IPS DF 6.9 (cell line): ENCODE measurements at regions not wholly inside any gene's neighbourhood (a gene's known extent, or its start where the extent isn't known, plus 50 kb on each side); places are given as distances from the start of the nearest gene placed in this dataset.

ENCODE experiments used
- DNase-seq: peaks from one replicate; pipeline ENCODE4 v3.0.0-alpha.2; 2013; ENCODE audit warnings: low read depth, low spot score
- H3K27ac ChIP-seq: one replicate; pipeline ENCODE4 v1.5.1; 2013; ENCODE audit warnings: low read length, control low read depth
- H3K27me3 ChIP-seq: 2 replicates; pipeline ENCODE4 v1.6.1; 2013; ENCODE audit warnings: mild to moderate bottlenecking, low read length; ENCODE audit not compliant: control insufficient read depth, insufficient read depth
- H3K36me3 ChIP-seq: 2 replicates; pipeline ENCODE4 v1.6.1; 2013; ENCODE audit warnings: low read length; ENCODE audit not compliant: control insufficient read depth, insufficient read depth
- H3K4me1 ChIP-seq: 2 replicates; pipeline ENCODE4 v1.6.1; 2013; ENCODE audit warnings: low read length; ENCODE audit not compliant: control insufficient read depth, insufficient read depth
- H3K4me3 ChIP-seq: 2 replicates; pipeline ENCODE4 v1.5.1; 2013; ENCODE audit warnings: mild to moderate bottlenecking, low read length
- H3K9me3 ChIP-seq: 2 replicates; pipeline ENCODE4 v1.6.1; 2013; ENCODE audit warnings: low read length, inconsistent platforms; ENCODE audit not compliant: control insufficient read depth, insufficient read depth
- WGBS: extraction: QIAGEN DNeasy Blood & Tissue Kit; methylation state at CpG from one replicate; pipeline ENCODE4 v1.1.7; 2013; ENCODE audit warnings: mixed read lengths, missing lambda C conversion rate; ENCODE audit not compliant: insufficient read length, insufficient coverage; 5-methylcytosine and 5-hydroxymethylcytosine counted together

DNA sequence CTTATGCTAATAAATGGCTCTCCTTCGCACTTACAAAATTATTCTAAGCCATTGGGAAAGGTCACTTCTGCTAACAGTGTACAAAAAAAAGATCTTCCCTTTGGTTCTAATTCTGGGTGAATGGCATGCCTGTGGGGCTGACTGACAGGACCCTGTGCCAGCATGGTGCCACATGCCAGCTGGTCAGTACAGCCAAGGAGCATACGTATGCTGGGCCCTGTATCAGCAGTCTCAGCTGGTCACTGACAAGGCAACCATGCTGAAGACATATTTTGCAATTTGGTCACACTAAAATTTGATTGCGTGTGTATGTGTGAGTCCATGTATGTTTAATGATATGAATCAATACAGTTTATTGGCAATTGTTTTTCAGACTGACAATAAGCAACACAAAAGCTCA, 246.1 kb downstream of the TBL1XR1 start:
- Histone ChIP-seq H3K27ac (no peak overlapping the region), H3K4me1 (no peaks in the 10 kb centered on the region), H3K4me3 (no peak overlapping the region), H3K36me3 (no peaks in the 10 kb centered on the region), H3K9me3 (no peaks in the 10 kb centered on the region), H3K27me3 (no peaks in the 10 kb centered on the region)
- no peak for DNase-seq
- WGBS = no CpG with 5 or more reads among the region's 3 CpGs

DNA sequence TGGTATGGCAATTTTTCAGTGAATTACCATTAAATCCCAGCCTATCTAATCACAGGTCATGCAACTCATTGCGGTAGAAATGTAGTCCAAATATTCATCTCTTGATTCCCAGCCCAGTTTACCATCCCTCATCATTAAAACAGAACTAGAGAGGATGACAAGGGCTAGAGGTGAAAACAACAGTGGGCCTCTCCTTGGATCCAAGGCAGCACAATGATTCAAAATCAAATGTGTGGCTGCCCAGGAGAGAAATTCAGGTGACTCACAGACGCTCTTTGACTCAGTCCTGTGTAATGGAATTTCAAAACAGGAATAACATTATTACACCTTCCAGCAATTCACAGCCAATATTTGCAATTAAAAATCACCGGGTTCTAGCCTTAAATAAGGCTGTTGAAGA, 246.5 kb downstream of the TBL1XR1 start:
- Histone ChIP-seq H3K9me3 (no peaks in the 10 kb centered on the region), H3K27me3 (no peaks in the 10 kb centered on the region), H3K4me3 (no peak overlapping the region), H3K4me1 (no peaks in the 10 kb centered on the region), H3K36me3 (no peaks in the 10 kb centered on the region), H3K27ac (no peak overlapping the region)
- WGBS = no CpG with 5 or more reads among the region's 3 CpGs
- no peak for DNase-seq

DNA sequence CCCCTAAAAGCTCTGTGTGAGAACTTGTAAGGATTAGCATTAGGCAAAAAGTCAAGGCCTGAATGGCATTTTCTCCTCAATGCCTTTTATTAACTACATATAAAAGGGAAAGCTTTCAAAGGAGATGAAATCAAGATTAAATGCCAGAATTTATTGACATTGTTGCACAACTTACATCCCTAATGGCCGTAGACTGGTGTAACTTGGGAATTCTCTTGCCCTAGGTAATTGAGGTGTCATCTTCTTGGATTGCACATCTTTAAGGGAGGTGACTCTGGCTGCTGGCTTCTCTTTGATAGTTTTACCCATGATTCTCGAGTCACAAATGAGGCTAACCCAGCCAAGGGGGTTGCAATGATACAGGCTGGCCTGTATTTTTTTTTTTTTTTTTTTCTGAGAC, 249.1 kb downstream of the TBL1XR1 start:
- no peaks in the 10 kb centered on the region for H3K27me3 ChIP-seq
- no CpG with 5 or more reads among the region's 2 CpGs for WGBS

DNA sequence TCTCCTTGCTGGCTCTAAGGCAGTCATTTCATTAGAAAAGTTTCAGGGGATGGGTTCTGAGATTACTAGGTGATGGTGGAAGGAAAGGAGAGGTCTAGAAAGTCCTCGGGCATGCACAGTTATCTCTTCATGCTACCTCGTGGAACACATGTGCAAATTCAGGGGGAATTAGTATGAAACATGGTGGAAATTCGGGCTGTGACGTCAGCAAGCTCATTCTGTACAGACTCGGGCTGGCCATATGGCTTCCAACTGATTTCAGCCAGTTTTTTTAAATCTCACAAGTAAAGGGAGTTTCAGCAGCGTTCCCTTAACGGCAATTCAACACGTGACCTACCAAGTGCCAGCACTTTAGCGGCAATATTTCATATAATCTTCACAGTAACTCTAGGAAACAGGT, 251.1 kb downstream of the TBL1XR1 start:
- no CpG with 5 or more reads among the region's 9 CpGs for WGBS

More for the DNA sequence above, 249.1 kb downstream of the TBL1XR1 start:
- no peaks in the 10 kb centered on the region for H3K9me3 ChIP-seq
- 0 out of 2 replicates have a peak, but pooled peaks cover 1% of the 10 kb centered on the region for H3K4me1 ChIP-seq
- H3K36me3 ChIP-seq = no peaks in the 10 kb centered on the region
- H3K27ac ChIP-seq = no peak overlapping the region
- H3K4me3 ChIP-seq = no peak overlapping the region
- no peak for DNase-seq

DNA sequence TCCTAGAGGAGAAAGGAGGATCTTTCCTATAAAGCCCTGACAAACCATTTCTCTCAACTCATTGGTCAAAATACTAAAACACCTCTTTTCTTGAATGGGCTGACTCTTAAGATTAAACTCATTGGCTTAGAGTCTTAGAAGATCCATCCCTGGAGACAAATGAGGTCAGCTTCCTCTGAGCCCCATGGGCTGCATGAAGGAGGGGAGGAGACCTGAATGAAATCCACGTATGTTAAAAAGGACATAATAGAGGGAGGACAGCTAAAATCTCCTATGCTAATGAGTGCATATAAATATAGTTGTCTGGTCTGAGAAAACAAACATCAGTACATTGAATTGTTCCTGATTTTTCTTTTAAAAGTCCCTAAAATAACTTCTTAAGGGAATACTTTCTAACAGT, 255.0 kb downstream of the TBL1XR1 start:
- Histone ChIP-seq H3K27me3 (no peaks in the 10 kb centered on the region), H3K36me3 (no peaks in the 10 kb centered on the region), H3K4me3 (no peak overlapping the region), H3K27ac (no peak overlapping the region), H3K9me3 (no peaks in the 10 kb centered on the region), H3K4me1 (0 out of 2 replicates have a peak, but pooled peaks cover 1% of the 10 kb centered on the region)
- no CpG with 5 or more reads among the region's 1 CpG for WGBS
- DNase-seq = no peak

More for the DNA sequence above, 251.1 kb downstream of the TBL1XR1 start:
- H3K27ac ChIP-seq = no peak overlapping the region
- no peaks in the 10 kb centered on the region for H3K9me3 ChIP-seq
- no peaks in the 10 kb centered on the region for H3K36me3 ChIP-seq
- no peak for DNase-seq
- H3K4me1 ChIP-seq = 0 out of 2 replicates have a peak, but pooled peaks cover 1% of the 10 kb centered on the region
- no peaks in the 10 kb centered on the region for H3K27me3 ChIP-seq
- no peak overlapping the region for H3K4me3 ChIP-seq

DNA sequence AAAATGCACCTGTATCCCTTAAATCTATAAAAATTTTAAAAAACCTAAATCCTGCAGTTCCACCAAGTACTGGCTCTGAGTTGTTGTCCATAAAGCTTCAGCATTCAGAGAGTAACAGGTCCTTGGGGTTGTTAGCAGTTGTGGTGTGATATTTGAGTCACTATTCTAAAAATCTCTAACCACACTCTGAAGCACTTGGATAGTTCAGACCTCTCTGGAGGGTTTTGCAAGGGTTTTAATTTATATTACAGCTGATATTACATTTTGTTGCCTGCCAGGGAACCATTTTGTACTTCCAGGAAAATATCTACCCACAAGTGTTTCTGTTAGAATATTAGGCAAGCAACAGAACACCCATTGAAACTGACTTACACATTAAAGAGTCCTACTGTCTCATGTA, 255.6 kb downstream of the TBL1XR1 start:
- H3K4me3 ChIP-seq = no peak overlapping the region
- H3K27me3 ChIP-seq = no peaks in the 10 kb centered on the region
- DNase-seq = no peak
- H3K36me3 ChIP-seq = no peaks in the 10 kb centered on the region
- no peaks in the 10 kb centered on the region for H3K9me3 ChIP-seq
- H3K4me1 ChIP-seq = 0 out of 2 replicates have a peak, but pooled peaks cover 1% of the 10 kb centered on the region
- H3K27ac ChIP-seq = no peak overlapping the region

DNA sequence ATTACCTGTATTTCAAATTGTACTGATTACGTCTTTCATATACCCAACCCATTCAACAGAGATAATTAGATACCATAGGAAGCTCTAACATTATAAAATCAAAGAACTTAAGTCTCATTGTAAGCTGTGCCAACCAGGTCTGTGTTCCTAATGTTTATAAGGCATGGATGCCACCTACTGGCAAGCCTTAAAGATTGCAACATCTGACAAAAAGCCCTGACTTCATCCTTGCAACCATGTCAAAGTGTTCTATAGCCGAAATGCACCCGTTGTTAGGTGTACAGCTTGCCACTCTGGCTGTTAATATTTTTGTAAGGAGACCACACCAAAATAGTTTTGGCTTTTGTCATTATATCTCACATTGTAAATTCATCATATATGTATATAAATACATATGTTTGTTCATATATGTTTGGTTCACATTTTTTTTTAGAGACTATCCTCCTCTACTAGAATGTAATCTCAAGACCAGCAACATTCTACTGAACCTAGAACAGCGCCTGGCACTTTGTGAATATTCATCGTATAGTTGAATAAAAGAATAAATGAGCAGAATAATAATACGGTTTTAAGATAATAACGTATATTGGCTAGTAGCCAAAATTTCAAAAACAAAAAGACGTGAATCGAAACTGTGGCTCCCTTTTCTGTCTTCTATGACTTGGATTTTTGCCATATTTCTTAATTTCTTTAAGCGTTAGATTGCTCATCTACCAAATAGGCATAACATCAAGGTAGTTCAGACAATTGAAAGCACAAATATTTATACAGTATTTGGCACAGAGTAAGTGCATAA, 258.1 kb downstream of the TBL1XR1 start:
- Histone ChIP-seq H3K27me3 (no peaks in the 10 kb centered on the region), H3K4me3 (no peak overlapping the region), H3K36me3 (no peaks in the 10 kb centered on the region), H3K27ac (no peak overlapping the region), H3K9me3 (no peaks in the 10 kb centered on the region), H3K4me1 (no peaks in the 10 kb centered on the region)
- DNase-seq = no peak
- 100% methylated on average over 3 of the region's 10 CpGs for WGBS

DNA sequence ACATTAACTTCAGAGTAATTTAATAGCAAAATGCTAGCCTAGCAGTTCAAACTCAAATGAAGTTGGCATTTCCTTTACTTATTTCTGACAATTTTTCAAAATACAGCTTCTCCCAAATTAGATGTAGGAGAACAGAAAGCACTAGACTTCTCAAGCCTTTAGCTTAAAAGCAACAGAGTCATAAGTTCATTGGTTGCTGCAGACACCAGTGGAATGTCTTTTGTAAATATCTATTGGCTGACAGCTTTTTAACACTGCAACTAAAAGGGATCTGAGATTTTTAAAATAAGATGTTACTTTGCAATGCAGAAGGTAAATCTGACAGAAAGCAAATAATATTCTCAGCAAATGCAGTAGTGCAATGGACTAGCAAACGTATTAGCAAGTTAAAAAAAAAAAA, 259.3 kb downstream of the TBL1XR1 start:
- no peak for DNase-seq
- Histone ChIP-seq H3K36me3 (no peaks in the 10 kb centered on the region), H3K27ac (no peak overlapping the region), H3K27me3 (no peaks in the 10 kb centered on the region), H3K4me3 (no peak overlapping the region), H3K4me1 (no peaks in the 10 kb centered on the region), H3K9me3 (no peaks in the 10 kb centered on the region)
- no CpG with 5 or more reads among the region's 1 CpG for WGBS

DNA sequence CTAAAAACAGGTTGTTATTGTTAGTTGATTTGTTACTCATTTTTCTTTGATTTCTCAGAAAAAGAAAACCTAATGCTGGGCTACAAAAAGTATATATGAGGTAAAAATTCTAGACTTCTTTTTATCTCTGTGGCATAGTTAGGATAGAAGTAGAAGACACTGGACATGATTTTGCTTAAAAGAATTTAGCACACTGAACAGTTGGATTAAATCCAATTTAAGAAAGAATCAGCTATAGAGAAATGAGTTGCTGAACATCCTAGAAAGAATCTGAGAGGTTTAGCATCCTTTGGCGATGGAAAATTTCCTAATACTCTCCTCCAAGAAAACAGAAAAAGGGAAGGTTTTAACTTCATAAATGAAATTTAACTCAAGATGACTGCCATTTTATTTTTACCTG, 259.7 kb downstream of the TBL1XR1 start:
- DNase-seq = no peak
- no peaks in the 10 kb centered on the region for H3K36me3 ChIP-seq
- no CpG with 5 or more reads among the region's 1 CpG for WGBS

DNA sequence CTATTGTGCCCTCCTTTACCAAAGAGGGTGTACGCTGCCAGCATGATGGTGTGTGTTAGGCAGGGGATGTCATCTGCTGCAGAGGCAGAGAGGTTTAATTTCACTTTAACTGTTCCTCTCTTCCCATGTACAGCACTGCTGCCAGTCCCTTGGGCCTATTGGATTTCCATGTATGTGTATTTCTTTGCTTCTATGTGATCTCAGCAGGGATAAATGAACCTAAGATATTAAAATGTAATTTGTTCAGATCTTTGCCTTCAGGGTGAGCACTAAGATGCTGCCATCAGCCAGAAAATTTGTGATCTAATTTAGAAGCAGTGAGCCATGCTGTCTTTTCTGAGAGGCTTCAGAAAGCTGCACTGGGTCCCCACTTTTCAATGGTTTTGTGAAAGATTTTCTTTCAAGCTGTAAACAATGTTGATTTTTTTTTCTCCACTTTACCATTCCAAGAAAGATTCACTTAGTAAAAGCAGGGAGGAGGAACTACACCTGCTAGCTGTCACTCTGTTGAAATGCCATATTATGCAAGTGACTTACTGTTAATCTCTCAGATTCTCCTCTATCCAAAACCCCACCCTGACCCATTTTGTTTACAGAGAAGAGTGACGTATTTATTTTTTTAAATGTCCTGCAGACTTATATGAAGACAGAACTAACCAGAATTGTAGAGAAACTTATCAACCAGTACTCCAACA, 261.9 kb downstream of the TBL1XR1 start:
- H3K4me3 ChIP-seq = no peak overlapping the region
- WGBS = no CpG with 5 or more reads among the region's 2 CpGs
- DNase-seq = no peak
- no peaks in the 10 kb centered on the region for H3K4me1 ChIP-seq
- no peaks in the 10 kb centered on the region for H3K36me3 ChIP-seq
- H3K27ac ChIP-seq = no peak overlapping the region
- no peaks in the 10 kb centered on the region for H3K9me3 ChIP-seq
- H3K27me3 ChIP-seq = no peaks in the 10 kb centered on the region

More for the DNA sequence above, 259.7 kb downstream of the TBL1XR1 start:
- H3K4me1 ChIP-seq = no peaks in the 10 kb centered on the region
- H3K4me3 ChIP-seq = no peak overlapping the region
- no peaks in the 10 kb centered on the region for H3K27me3 ChIP-seq
- H3K27ac ChIP-seq = no peak overlapping the region
- no peaks in the 10 kb centered on the region for H3K9me3 ChIP-seq
